GDM1 (cell line): ENCODE measurements at regions not wholly inside any gene's neighbourhood (a gene's known extent, or its start where the extent isn't known, plus 50 kb on each side); places are given as distances from the start of the nearest gene placed in this dataset.
"Not testable (repeated sequence)": the region's sequence is repeated elsewhere in the genome, so short reads cannot be mapped to it uniquely, and the experiment has no call there.

ENCODE experiments used
- DNase-seq: peaks from one replicate; lab custom pipeline; 2025; lab: John Stamatoyannopoulos, UW

DNA sequence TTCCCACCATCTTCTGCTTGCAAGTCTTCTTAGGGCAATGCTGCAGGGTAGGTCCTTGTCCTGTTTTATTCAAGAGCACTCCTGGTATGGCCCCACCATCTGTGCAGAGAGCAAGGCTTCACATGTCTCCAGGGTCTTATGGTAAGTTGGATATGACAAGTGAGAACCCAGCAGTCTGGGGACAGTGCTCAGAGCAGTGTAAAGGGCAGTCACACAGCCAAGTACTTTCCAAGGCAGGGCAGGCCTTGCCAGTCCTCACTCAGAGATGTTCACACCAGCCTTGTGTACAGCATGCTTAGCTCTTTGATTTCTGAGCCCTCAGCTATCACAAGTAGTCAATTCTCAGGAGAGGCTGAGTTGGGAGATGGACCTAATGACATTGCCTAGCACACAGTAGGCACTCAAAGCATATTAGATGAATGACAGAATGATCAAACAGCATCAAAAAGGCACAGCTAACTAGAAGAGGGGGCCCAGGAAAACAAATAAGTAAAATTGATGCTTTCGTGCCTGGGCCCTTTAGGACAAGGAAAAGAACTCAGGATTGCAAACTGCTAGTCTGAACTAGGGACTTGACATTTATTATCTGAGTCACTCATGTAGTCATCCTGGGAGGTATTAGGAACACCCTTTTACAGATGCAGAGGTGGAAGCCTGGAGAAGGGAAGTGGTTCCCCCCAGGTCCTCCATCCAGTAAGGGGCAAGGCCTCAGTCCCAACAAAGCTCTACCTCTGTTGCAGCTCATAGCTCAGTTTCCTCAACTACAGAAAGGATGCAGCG is 86.7 kb upstream of the CTAGE1 start:
- DNase-seq: no peak

DNA sequence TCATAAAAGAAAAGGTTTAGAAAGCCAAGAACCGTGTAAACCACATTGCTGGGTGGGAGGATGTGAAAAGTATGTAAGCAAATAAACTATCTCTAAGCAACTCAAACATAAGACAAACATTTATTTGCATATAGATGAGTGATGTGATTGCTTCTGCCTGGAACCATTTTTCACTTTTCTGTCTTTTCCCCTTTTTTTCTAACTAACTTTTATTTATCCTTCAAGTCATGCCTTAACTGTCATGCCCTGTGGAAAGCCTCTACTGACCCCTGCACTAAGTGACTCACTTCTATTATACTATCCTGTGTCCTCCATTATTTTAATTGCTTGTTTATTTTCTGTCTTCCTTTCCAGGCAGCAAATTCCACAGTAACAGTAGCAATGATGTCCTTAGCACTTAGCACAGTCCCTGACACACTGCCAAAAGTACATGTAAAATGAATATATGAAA is 87.5 kb upstream of the CTAGE1 start:
- DNase-seq: no peak

DNA sequence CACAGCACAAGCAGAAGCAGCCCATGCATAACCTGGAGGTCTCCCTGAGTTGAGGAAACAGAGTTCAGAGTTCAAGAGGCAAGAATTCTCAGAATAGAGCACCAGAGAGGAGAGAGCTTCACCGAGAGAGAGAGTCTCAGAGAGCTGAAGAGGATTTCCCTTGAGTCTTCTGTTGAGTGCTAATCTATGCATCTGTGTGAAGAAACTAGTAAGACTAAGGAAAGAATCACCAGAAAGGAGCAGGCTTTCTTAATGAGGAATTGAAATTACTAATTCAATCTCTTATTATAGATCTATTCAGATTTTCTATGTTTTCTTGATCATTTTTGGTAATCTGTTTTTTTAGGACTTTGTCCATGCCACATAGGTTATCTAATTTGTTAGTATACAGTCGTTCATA is 89.3 kb upstream of the CTAGE1 start:
- DNase-seq: no peak

DNA sequence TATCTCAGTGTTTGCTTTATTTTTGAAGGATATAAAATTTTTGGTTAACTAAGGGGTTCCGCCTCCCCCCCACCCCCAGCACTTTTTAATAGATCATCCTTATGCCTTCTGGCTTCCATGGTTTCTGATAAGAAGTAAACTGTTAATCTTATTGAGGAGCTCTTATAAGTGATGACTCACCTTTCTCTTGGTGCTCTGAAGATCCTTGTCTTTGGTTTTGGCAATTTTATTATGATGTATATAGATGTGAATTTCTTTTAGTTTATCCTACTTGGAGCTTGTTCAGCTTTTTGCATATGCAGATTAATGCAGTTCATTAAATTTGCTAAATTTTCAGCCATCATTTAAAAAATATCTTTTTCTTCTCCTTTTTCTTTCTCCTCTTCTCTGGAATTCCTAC is 91.7 kb upstream of the CTAGE1 start:
- DNase-seq: no peak

DNA sequence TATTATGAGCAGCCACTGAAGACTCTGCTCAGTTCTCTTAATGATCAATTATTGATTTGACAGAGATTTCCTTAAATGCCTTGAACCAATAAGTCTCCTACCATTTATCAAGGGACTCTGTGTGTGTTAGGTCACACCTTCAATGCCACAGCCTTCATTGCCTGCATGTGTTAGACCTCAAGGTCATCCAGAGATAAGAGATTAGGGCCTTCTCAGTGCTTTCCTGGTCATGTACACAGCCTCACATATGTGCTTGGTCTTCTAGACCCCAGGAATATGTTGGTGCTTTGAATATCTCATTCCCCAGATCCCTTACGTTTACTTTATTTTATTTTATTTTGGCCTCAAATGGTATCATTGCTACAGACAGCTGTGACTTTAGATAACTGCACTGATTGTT is 93.0 kb upstream of the CTAGE1 start:
- DNase-seq: no peak

DNA sequence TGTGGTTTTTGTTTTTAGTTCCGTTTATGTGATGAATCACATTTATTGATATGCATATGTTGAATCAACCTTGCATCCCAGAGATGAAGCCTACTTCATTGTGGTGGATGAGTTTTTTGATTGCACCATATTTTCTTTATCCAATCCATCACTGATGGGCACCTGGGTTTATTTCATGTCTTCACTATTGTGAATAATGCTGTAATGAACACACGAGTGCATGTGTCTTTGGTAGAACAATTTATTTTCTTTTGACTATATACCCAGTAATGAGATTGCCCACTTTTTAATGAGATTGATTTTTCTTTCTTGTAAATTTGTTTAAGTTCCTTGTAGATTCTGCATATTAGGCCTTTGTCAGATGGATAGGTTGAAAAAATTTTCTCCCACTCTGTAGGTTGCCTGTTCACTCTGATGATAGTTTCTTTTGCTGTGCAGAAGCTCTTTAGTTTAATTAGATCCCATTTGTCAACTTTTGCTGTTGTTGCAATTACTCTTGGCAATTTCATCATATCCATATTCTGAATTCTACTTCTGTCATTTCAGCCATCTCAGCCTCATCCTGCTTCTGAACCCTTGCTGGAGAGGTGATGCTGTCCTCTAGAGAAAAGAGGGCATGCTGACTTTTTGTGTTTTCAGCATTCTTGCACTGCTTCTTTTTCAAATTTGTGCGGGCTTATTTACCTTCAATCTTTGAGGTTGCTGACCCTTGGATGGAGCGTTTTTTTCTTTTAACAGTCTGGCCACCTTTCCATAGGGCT is 96.2 kb upstream of the CTAGE1 start:
- DNase-seq: no peak

DNA sequence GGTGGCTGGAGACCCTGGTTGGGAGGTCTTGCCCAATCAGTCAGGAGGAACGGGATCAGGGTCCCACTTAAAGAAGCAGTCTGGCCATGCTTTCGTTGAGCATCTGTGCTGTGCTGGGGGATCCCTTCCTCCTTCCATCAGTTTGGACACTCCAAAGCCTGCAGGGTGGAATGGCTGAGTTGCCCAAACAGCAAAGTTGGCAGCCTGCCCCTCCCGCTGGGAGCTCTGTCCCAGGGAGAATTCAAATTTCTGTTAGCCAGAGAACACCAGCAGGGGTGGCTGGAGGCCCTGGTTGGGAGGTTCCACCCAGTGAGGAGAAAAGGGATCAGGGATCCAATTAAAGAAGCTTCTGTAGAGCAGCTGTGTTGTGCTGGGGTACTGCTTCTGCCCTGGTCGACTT is 96.9 kb upstream of the CTAGE1 start:
- DNase-seq: no peak

DNA sequence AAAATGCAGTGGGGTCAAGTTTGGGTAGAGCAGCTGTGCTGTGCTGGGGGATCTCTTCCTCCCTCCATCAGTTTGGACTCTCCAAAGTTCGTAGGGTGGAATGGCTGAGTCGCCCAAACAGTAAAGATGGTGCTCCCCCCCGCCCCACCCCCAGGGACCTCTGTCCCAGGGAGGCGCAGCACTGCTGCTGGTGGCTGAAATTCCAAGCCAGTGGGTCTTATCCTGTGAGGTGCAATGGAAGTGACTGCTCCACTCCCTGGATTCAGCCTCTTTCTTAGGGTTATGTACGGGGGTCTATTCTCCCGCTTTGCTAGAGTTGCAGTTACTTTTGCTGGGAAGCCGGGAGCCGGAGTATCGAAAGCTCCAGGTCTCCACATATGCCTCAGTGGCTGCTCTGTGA is 97.5 kb upstream of the CTAGE1 start:
- DNase-seq: no peak

DNA sequence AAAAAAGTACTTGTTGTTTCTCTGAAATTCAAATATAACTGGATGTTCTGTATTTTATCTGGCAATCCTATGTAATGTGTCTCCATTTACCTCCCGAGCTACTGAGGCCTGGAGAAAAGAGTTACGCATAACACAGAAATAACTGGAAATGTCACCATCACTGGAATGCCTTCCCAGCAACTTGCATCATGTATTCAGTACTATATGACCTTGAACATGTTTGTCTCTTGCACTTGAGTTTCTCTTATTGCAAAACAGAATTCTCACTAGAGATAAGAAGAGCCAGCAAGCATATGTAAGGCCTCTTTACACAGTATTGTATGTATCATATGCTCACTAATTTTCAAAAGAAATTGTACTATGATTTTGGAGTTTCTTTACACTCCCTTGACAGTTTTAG is 99.6 kb upstream of the CTAGE1 start:
- no peak for DNase-seq

DNA sequence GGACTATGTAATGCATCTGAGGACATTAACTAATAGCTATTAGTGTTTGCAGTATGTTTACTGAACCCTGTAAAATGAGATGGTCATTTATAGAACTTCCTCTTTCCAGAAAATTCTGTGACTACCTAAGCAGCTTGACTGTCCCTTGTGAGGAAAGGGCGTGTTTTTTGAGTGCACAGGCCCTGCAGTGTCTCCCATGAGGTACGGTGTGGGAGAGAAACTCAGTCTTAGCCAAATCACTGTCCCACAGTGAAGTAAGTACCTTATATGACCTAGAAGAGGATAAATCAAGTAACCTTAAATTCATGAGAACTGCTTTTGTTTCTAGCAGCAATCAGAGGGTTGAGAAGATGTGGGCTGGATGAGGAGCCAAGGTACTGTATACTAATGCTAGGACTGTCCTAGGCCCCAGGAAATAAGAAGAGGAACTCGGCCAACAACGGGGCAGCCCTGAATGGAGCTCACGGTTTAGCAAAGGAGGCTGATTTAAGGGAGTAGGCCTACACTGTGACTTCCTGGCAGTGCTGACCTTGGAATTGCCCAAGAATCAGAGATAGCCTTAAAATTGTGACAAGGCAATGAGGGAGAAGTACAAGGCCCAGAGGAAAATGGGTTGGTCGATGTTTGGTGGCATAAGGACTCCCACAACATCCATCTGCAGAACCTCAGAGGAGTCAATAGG is 103.5 kb upstream of the CTAGE1 start:
- no peak for DNase-seq

DNA sequence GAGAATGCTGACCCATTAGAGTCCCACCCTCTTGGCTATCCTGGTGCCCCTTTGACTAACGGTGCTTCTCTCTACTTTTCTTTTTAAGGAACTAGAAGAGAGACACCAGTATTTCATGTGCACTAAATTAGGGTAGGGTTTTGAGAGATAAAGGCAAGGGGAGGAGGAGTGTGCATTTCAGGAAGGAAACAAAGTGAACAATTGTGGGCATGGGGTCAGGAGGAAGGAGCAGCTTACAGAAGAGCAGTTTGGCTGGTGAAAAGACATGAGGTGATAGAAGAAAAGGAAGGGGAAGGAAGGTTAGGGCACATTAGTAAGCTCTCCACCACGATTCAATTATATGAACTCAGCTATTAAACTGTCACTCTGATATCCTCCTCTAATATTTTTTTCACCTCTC is 105.8 kb upstream of the CTAGE1 start:
- peak; percentile 44 for DNase-seq

DNA sequence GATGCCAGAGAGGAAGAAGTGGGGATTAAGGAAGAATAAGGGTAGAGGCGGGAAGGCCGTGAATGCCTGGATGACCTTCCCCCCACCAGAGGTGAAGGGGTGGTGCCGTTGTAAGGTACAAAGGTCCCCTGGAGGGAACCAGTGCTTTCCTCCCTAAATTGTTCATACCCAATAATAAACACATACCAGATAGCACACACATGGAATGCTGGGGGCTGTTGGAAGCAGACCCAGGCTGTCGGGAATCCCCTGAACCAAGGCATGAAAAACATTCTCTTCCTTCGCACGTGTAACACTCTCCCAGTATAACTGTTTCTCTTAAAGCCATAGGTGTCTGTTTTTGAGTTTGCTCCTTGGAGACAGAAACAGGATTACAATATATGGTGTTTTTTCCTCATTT is 107.1 kb upstream of the CTAGE1 start:
- no peak for DNase-seq

DNA sequence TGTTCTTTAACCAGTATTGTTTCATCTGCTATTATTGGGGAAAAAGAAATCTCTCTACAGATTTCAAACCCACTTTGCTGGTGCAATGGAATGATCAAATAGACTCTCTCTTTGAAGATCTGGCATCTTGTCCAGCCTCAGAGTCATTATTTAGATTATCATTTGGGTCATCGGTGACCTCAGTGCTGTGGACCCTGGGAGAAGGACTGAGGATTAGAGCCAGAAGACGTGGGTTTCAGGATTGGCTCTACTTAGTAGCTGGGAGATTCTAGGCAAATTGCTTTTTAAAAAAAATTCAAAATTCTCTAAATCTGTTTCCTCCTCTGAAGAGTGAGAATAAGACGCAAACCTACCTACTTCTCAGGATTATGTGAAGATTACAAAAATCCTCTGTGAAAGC is 107.6 kb upstream of the CTAGE1 start:
- no peak for DNase-seq

DNA sequence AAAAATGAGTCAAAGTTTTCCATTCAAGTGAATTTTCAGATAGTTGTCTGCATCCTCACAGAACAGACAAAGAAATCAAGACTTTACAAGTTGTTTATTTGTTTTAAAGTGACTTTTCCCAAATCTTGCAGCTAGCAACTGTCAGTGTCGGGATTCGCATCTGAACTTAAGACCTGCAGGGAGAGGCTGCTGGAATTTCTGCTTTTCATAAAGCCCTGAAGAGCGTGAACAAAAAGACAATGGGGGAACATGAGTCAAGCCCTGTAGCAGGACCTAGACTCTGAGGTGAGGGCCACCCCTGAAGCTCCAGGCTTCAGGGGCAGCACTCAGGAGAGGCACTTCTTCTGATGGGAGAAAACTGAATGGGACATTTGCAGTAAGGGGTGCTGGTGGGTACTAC is 108.2 kb upstream of the CTAGE1 start:
- DNase-seq: no peak

DNA sequence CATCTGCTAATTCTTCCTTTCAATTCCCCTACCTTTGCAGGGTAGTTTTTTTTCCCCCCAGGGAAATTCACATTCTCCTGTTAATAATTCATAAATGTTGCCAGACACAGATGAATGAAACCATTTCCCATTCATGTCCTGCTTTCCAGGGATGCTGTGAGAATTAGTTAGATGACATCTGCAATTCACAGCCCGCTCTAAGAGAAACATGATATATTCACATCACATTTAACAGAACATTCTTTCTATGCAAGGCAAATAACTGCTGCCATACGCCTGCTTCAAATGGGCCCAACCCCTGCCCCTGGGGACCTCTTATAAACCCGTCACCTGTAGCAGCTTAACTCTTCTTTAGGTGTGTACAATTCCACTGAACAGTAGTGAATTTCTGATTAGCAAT is 110.6 kb upstream of the CTAGE1 start:
- no peak for DNase-seq

DNA sequence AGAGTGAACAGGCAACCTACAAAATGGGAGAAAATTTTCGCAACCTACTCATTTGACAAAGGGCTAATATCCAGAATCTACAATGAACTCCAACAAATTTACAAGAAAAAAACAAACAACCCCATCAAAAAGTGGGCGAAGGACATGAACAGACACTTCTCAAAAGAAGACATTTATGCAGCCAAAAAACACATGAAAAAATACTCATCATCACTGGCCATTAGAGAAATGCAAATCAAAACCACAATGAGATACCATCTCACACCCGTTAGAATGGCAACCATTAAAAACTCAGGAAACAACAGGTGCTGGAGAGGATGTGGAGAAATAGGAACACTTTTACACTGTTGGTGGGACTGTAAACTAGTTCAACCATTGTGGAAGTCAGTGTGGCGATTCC is 117.0 kb upstream of the CTAGE1 start:
- not testable (repeated sequence) for DNase-seq

DNA sequence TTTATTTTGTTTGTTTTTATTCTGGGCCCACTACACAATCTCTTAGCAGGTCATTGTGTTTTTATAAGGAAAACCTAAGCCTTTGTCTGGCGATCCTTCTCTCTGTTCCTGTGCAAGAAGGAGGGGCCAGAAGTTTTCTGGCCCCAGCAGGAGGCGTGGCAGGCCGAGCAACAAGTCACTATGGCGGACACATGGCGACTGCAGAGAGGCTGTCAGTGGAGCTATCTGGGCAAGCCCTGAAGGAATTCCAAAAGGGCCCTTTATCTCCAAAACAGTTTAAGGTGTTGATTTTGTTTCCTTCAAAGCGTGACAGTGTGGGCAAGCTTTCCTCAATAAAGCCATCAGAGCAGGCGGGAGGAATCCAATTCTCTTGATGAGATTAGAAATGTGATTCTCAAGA is 118.8 kb upstream of the CTAGE1 start:
- no peak for DNase-seq

DNA sequence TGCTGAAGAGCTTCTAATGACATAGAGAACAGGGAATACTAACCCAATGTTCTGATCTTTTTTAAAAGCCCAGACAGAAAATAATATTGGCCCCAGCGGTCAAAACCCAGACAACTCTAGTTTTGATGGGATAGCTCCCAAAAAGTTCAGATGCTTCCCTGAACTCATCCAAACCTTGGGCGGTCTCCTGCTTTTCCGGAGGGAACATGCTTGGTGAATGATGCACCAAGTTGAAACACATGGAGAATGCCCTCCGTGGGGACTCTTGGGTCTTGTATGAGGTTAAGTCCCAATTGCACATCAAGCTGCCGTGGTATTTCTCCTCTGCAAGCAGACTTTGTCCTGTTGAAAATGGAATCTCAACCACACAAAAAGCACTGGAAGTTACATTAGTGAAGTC is 120.7 kb upstream of the CTAGE1 start:
- no peak for DNase-seq

DNA sequence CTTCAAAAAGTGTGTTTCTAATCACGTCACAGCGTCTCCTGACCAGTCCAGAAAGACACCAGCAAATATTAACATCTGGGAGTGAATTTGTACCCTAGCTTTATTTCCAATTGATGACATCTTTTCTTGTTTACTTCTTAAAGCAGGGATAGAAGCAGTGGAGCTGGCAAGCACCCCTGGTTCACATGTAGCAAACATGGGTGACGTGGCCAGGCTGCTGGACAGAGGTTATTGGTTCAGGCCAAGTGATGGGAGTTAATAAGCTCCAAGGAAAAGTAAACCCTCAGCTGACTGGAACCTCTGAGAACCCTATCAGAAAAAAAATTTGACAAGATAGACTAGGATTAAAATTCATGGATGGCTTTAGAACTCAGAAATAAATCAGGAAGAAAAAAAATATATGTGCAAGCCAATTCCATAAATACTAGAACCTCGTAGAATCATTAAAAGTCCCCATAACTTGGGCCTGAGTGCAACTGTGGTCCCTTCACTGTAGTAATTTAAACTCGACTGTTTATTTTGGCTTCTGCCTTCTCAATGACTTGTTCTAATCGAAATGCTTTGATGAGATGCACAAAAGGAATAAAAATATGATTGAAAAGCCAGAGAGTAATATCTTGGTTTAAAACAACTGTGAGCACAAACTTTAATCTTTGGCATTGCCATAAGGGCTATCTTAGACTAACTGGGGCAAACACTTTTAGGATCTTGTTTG is 121.5 kb upstream of the CTAGE1 start:
- DNase-seq: no peak

DNA sequence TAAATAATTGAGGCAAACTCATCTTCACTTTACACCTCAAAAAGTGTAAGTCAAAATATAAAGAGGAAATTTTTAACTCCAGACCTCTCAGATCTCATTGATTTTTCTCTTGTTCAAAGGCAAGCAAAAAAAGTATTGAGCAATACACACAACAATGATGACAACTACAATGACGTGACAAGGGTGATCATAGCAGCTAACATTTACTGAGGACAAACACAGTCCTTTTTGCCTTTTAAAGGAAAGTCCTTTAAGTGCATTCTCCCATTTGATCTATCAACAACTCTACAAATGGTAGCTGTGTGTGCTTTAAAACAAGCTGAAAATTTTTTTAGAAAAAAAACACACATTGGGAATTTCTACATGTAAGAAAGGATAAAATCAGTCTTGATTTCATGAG is 123.5 kb upstream of the CTAGE1 start:
- DNase-seq: no peak

DNA sequence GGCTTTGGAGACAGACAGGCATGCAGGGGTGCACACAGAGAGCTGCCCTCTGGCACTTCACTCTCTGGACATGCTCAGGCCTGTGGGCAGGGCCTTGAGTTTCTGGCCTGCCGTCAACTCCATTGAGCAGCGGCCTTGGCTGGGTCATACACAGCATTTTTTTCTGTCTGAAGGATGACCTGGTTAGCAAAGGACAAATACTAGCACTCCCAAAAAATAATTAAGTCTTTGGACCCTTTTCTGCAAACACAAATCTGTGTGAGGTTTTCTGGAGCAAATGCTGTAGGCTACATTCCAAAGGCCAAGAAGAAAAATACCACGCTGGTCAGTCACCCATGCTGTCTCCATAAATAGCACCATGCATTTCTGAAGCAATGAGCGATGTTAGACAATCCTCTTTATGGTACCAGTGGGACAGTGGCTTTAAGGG is 124.7 kb upstream of the CTAGE1 start:
- no peak for DNase-seq

DNA sequence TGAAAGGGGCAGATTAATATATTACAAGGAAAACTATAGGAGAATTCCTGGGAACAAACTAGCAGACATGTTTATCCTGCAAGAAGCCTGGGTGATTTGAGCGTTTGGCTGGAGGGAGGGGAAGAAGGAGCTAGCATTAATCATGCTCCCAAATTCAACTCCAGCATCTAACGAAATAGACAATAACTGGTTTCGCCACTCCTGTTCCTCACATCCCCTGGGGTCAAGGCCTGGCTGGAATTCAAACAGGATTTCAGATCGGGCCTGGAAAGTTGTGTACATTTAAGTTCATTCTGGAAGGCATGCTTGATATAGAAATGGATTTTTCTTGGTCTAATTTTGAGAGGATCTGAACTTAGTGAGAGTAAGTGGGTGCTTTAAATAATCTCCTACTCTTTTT is 126.1 kb upstream of the CTAGE1 start:
- no peak for DNase-seq
